ENCODE measurements at regions not wholly inside any gene's neighbourhood (a gene's known extent, or its start where the extent isn't known, plus 50 kb on each side); places are given as distances from the start of the nearest gene placed in this dataset.

DNA sequence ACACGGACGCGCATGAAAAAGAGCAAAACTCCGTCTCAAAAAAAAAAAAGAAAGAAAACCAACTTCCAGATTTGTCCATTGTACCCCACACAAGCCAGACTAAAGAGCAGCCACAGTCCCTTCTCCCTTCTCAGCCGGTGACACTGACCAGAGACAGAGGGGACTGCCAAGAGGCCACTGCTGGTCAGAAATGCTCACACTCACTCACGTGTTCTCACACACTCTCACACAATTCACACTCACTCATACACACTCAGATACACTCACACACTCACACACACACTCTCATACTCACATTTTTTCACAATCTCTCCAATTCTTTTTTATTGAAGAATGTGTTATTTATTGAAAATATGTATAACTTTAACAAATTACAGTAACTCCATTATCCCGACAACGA is 90.8 kb upstream of the RAB4A start:
- TF ChIP-seq, protein P1, sequence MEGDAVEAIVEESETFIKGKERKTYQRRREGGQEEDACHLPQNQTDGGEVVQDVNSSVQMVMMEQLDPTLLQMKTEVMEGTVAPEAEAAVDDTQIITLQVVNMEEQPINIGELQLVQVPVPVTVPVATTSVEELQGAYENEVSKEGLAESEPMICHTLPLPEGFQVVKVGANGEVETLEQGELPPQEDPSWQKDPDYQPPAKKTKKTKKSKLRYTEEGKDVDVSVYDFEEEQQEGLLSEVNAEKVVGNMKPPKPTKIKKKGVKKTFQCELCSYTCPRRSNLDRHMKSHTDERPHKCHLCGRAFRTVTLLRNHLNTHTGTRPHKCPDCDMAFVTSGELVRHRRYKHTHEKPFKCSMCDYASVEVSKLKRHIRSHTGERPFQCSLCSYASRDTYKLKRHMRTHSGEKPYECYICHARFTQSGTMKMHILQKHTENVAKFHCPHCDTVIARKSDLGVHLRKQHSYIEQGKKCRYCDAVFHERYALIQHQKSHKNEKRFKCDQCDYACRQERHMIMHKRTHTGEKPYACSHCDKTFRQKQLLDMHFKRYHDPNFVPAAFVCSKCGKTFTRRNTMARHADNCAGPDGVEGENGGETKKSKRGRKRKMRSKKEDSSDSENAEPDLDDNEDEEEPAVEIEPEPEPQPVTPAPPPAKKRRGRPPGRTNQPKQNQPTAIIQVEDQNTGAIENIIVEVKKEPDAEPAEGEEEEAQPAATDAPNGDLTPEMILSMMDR (IDR thresholded peaks at IDR 0.05) = no peak
- TF ChIP-seq POLR2A (IDR thresholded peaks at IDR 0.05) = no peak
